HEK293 (cell line): ENCODE measurements at regions not wholly inside any gene's neighbourhood (a gene's known extent, or its start where the extent isn't known, plus 50 kb on each side); places are given as distances from the start of the nearest gene placed in this dataset.
"Not testable (repeated sequence)": the region's sequence is repeated elsewhere in the genome, so short reads cannot be mapped to it uniquely, and the experiment has no call there.

Source experiments
- CTCF ChIA-PET: fragments of 350-600 bp; formaldehyde crosslinking; extraction: SDS; loops from one replicate; lab custom pipeline; 2021; ENCODE audit warnings: antibody characterized with exemption; lab: Yijun Ruan, JAX
- POLR2A ChIA-PET: fragments of 300-600 bp; formaldehyde crosslinking; extraction: SDS; loops from one replicate; lab custom pipeline; 2020; ENCODE audit warnings: antibody characterized with exemption, inconsistent platforms; lab: Yijun Ruan, JAX
- H3K27ac ChIP-seq: fragments of 200-500 bp; sonication (Bioruptor generic); 2 replicates; pipeline ENCODE4 v1.5.1; 2014; ENCODE audit warnings: low read depth, low read length, control low read depth, inconsistent platforms; ENCODE audit errors: extremely low read depth
- H3K36me3 ChIP-seq, 2 experiments: fragments of 200-500 bp in 1 of 2; sonication (Bioruptor generic) in 1 of 2; 1 replicate in 1 of 2; 2 replicates in 1 of 2; pipeline ENCODE4 v1.5.1; 2014 to 2017; ENCODE audit warnings: inconsistent platforms in 2 of 2, low read length in 2 of 2; ENCODE audit not compliant: control insufficient read depth in 2 of 2, insufficient read depth in 1 of 2
- H3K4me1 ChIP-seq: fragments of 200-500 bp; sonication (Bioruptor generic); 2 replicates; pipeline ENCODE4 v1.5.1; 2014; ENCODE audit warnings: mild to moderate bottlenecking, low read length, inconsistent platforms; ENCODE audit not compliant: control insufficient read depth, insufficient read depth
- H3K4me3 ChIP-seq: 2 replicates; pipeline ENCODE4 v1.5.1; 2011; ENCODE audit warnings: low read depth, mild to moderate bottlenecking, control low read depth, low read length, moderate library complexity
- H3K9me3 ChIP-seq: fragments of 200-500 bp; sonication (Bioruptor generic); 2 replicates; pipeline ENCODE4 v1.5.1; 2014; ENCODE audit warnings: low read depth, low read length, inconsistent platforms; ENCODE audit not compliant: control insufficient read depth, insufficient read depth
- FEZF1 ChIP-seq: fragments of 450-650 bp; formaldehyde crosslinking; IDR thresholded peaks from 2 replicates; pipeline ENCODE4 v1.5.1; 2016; ENCODE audit warnings: missing biosample characterization, missing genetic modification characterization
- GLI4 ChIP-seq: fragments of 450-650 bp; formaldehyde crosslinking; IDR thresholded peaks from 2 replicates; pipeline ENCODE4 v1.5.1; 2016; ENCODE audit warnings: missing biosample characterization, missing genetic modification characterization
- KLF16 ChIP-seq: fragments of 450-650 bp; formaldehyde crosslinking; IDR thresholded peaks from 2 replicates; pipeline ENCODE4 v1.5.1; 2017; ENCODE audit warnings: missing biosample characterization, missing genetic modification characterization
- MYNN ChIP-seq: fragments of 450-650 bp; formaldehyde crosslinking; IDR thresholded peaks from 2 replicates; pipeline ENCODE4 v1.5.1; 2016; ENCODE audit warnings: missing biosample characterization, missing genetic modification characterization, borderline replicate concordance
- OSR2 ChIP-seq: fragments of 450-650 bp; formaldehyde crosslinking; IDR thresholded peaks from 2 replicates; pipeline ENCODE4 v1.5.1; 2016; ENCODE audit warnings: missing biosample characterization, missing genetic modification characterization
- SP2 ChIP-seq: fragments of 450-650 bp; formaldehyde crosslinking; IDR thresholded peaks from 2 replicates; pipeline ENCODE4 v1.5.1; 2016; ENCODE audit warnings: missing biosample characterization, missing genetic modification characterization
- TRIM28 ChIP-seq: IDR thresholded peaks from 2 replicates; pipeline ENCODE4 v1.6.1; 2011; ENCODE audit warnings: low read length, control low read depth, borderline replicate concordance
- YY1 ChIP-seq: fragments of 450-650 bp; formaldehyde crosslinking; IDR thresholded peaks from 2 replicates; pipeline ENCODE4 v1.5.1; 2018; ENCODE audit warnings: missing biosample characterization, missing genetic modification characterization
- ZBTB21 ChIP-seq: fragments of 450-650 bp; formaldehyde crosslinking; IDR thresholded peaks from 2 replicates; pipeline ENCODE4 v1.5.1; 2017; ENCODE audit warnings: missing biosample characterization, missing genetic modification characterization
- ZBTB48 ChIP-seq: fragments of 450-650 bp; formaldehyde crosslinking; IDR thresholded peaks from 2 replicates; pipeline ENCODE4 v1.5.1; 2016; ENCODE audit warnings: missing biosample characterization, missing genetic modification characterization
- ZFP41 ChIP-seq: fragments of 450-650 bp; formaldehyde crosslinking; IDR thresholded peaks from 2 replicates; pipeline ENCODE4 v1.5.1; 2016; ENCODE audit warnings: missing biosample characterization, missing genetic modification characterization, borderline replicate concordance
- ZNF132 ChIP-seq: fragments of 450-650 bp; formaldehyde crosslinking; IDR thresholded peaks from 2 replicates; pipeline ENCODE4 v1.5.1; 2017; ENCODE audit warnings: missing biosample characterization, missing genetic modification characterization, borderline replicate concordance
- ZNF184 ChIP-seq: fragments of 450-650 bp; IDR thresholded peaks from 2 replicates; pipeline ENCODE4 v1.5.1; 2018; ENCODE audit warnings: missing biosample characterization, mild to moderate bottlenecking, missing genetic modification characterization
- ZNF354C ChIP-seq: fragments of 450-650 bp; formaldehyde crosslinking; IDR thresholded peaks from 2 replicates; pipeline ENCODE4 v1.5.1; 2016; ENCODE audit warnings: missing biosample characterization, missing genetic modification characterization, low read depth, borderline replicate concordance
- ZNF391 ChIP-seq: fragments of 450-650 bp; formaldehyde crosslinking; IDR thresholded peaks from 2 replicates; pipeline ENCODE4 v1.5.1; 2016; ENCODE audit warnings: low read depth, missing biosample characterization, missing genetic modification characterization, borderline replicate concordance
- ZNF558 ChIP-seq: fragments of 450-650 bp; formaldehyde crosslinking; IDR thresholded peaks from 2 replicates; pipeline ENCODE4 v1.5.1; 2016; ENCODE audit warnings: missing biosample characterization, missing genetic modification characterization
- ZNF585B ChIP-seq: fragments of 450-650 bp; formaldehyde crosslinking; IDR thresholded peaks from 2 replicates; pipeline ENCODE4 v1.5.1; 2016; ENCODE audit warnings: missing biosample characterization, missing genetic modification characterization
- ZNF624 ChIP-seq: fragments of 450-650 bp; formaldehyde crosslinking; IDR thresholded peaks from 2 replicates; pipeline ENCODE4 v1.5.1; 2017; ENCODE audit warnings: missing biosample characterization, missing genetic modification characterization
- ZNF670 ChIP-seq: fragments of 450-650 bp; formaldehyde crosslinking; IDR thresholded peaks from 2 replicates; pipeline ENCODE4 v1.5.1; 2016; ENCODE audit warnings: missing biosample characterization, missing genetic modification characterization, low read depth
- ZNF785 ChIP-seq: fragments of 450-650 bp; formaldehyde crosslinking; IDR thresholded peaks from 2 replicates; pipeline ENCODE4 v1.5.1; 2016; ENCODE audit warnings: missing biosample characterization, missing genetic modification characterization
- ZNF837 ChIP-seq: fragments of 450-650 bp; formaldehyde crosslinking; IDR thresholded peaks from 2 replicates; pipeline ENCODE4 v1.5.1; 2016; ENCODE audit warnings: missing biosample characterization, missing genetic modification characterization
- ZNF843 ChIP-seq: fragments of 450-650 bp; formaldehyde crosslinking; IDR thresholded peaks from 2 replicates; pipeline ENCODE4 v1.5.1; 2016; ENCODE audit warnings: missing biosample characterization, missing genetic modification characterization
- ZSCAN23 ChIP-seq: fragments of 450-650 bp; formaldehyde crosslinking; IDR thresholded peaks from 2 replicates; pipeline ENCODE4 v1.5.1; 2016; ENCODE audit warnings: missing biosample characterization, missing genetic modification characterization
- ZSCAN30 ChIP-seq: fragments of 450-650 bp; IDR thresholded peaks from 2 replicates; pipeline ENCODE4 v1.5.1; 2018; ENCODE audit warnings: missing biosample characterization, mild to moderate bottlenecking, missing genetic modification characterization, moderate library complexity
- TF ChIP-seq, protein P1 (sequence below): fragments of 450-650 bp; formaldehyde crosslinking; IDR thresholded peaks from 2 replicates; pipeline ENCODE4 v1.5.1; 2016; ENCODE audit warnings: missing biosample characterization, missing genetic modification characterization
- TF ChIP-seq, protein P2 (sequence below): fragments of 450-650 bp; formaldehyde crosslinking; IDR thresholded peaks from 2 replicates; pipeline ENCODE4 v1.5.1; 2016; ENCODE audit warnings: missing biosample characterization, missing genetic modification characterization

DNA sequence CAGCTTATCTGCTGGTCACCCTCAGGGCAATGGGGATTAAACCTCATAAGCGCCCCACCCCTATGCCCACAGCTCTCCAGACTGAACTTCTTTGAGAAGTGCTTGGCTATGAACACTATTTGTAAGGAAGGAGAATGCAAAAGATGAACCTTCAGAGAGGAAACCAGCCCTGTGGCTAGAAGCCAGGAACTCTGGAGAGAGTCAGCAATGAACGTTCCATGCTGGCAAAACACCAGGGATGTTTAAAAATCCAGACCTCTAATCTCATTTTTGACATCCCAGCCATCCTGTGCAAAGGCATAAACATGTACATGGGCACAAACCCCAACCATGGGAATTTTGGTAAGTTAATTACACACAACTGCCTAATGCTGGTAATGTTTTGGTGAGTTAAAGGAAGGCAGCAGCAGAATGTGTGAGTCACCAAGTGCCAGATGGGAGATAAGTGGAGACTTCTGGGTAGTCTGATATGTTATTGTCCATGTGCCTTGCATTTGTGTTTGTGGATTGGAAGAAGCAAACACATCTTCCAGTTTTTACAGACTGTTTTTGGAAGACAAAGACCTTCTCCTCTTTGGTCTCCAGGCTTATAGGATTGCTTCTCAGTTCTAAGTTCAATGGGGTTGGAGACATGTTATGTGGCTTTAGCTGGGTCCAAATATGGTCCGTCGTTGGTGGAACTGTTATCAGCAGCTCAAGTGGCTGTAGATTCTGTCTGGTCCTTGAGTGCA lies 174.1 kb upstream of the ETV3 start:
- no peak overlapping the region for H3K4me3 ChIP-seq
- no peaks in the 10 kb centered on the region for H3K9me3 ChIP-seq
- no peak overlapping the region for H3K27ac ChIP-seq
- TF ChIP-seq ZNF585B = no peak
- TF ChIP-seq ZNF354C (tag by site-specific recombination) = no peak
- TF ChIP-seq KLF16 (tag by site-specific recombination) = no peak
- no peak for TF ChIP-seq ZNF785 (tag by site-specific recombination)
- no peak for TF ChIP-seq SP2 (tag by site-specific recombination)
- TF ChIP-seq ZSCAN30 (tag by site-specific recombination) = no peak
- no peak for TF ChIP-seq ZNF837 (tag by site-specific recombination)
- TF ChIP-seq TRIM28 = no peak
- no peak for TF ChIP-seq ZNF558 (tag by site-specific recombination)
- TF ChIP-seq YY1 (tag by site-specific recombination) = no peak
- no peak for TF ChIP-seq ZBTB48 (tag by site-specific recombination)
- no peak for TF ChIP-seq FEZF1
- H3K36me3 ChIP-seq = no peaks in the 10 kb centered on the region
- CTCF ChIA-PET = interaction anchor here (1.0 to 2.0 kb wide), 4 partner anchors 10 to 120 kb away, joined by 3 to 9 read pairs (median 7); no protein-coding TSS in a partner anchor
- H3K4me1 ChIP-seq = no peaks in the 10 kb centered on the region
- POLR2A ChIA-PET = no interaction called here

DNA sequence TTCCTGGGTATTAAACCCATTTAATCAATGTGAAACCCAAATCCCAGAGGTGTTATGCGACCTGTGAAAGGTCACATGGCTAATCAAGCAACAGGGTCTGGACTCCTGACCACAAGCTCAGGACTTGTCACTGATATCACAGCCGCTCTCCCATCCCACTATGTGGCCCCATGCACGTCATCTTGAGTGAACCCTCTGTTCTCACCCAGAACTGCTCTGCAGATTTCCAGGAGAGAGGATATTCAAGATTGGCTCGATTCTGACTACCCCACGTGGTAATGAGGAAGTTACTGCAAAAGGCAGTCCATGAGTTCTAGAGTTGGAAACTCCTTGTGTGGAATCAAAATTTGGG lies 173.5 kb upstream of the ETV3 start:
- TF ChIP-seq MYNN (tag by site-specific recombination) (no peak), ZNF184 (tag by site-specific recombination) (no peak), ZBTB21 (tag by site-specific recombination) (no peak), ZNF624 (no peak), ZNF843 (tag by site-specific recombination) (no peak), ZNF391 (tag by site-specific recombination) (no peak), ZSCAN23 (tag by site-specific recombination) (no peak), OSR2 (tag by site-specific recombination) (no peak), ZNF670 (tag by site-specific recombination) (no peak), ZNF132 (tag by site-specific recombination) (no peak), GLI4 (tag by site-specific recombination) (no peak), ZFP41 (tag by site-specific recombination) (no peak), SP2 (tag by site-specific recombination) (no peak)
- TF ChIP-seq, protein P1, sequence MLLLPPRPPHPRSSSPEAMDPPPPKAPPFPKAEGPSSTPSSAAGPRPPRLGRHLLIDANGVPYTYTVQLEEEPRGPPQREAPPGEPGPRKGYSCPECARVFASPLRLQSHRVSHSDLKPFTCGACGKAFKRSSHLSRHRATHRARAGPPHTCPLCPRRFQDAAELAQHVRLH = no peak
- TF ChIP-seq, protein P2, sequence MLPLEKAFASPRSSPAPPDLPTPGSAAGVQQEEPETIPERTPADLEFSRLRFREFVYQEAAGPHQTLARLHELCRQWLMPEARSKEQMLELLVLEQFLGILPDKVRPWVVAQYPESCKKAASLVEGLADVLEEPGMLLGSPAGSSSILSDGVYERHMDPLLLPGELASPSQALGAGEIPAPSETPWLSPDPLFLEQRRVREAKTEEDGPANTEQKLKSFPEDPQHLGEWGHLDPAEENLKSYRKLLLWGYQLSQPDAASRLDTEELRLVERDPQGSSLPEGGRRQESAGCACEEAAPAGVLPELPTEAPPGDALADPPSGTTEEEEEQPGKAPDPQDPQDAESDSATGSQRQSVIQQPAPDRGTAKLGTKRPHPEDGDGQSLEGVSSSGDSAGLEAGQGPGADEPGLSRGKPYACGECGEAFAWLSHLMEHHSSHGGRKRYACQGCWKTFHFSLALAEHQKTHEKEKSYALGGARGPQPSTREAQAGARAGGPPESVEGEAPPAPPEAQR (tag by site-specific recombination) = no peak
- TF ChIP-seq, all 188 proteins: peak for 0
- no peak overlapping the region for H3K4me3 ChIP-seq
- H3K36me3 ChIP-seq = no peaks in the 10 kb centered on the region
- CTCF ChIA-PET = interaction anchor here (0.5 to 2.0 kb wide), 9 partner anchors 10 to 416 kb away, joined by 3 to 9 read pairs (median 3); no protein-coding TSS in a partner anchor
- no peaks in the 10 kb centered on the region for H3K9me3 ChIP-seq
- POLR2A ChIA-PET = no interaction called here
- no peak overlapping the region for H3K27ac ChIP-seq
- no peaks in the 10 kb centered on the region for H3K4me1 ChIP-seq

DNA sequence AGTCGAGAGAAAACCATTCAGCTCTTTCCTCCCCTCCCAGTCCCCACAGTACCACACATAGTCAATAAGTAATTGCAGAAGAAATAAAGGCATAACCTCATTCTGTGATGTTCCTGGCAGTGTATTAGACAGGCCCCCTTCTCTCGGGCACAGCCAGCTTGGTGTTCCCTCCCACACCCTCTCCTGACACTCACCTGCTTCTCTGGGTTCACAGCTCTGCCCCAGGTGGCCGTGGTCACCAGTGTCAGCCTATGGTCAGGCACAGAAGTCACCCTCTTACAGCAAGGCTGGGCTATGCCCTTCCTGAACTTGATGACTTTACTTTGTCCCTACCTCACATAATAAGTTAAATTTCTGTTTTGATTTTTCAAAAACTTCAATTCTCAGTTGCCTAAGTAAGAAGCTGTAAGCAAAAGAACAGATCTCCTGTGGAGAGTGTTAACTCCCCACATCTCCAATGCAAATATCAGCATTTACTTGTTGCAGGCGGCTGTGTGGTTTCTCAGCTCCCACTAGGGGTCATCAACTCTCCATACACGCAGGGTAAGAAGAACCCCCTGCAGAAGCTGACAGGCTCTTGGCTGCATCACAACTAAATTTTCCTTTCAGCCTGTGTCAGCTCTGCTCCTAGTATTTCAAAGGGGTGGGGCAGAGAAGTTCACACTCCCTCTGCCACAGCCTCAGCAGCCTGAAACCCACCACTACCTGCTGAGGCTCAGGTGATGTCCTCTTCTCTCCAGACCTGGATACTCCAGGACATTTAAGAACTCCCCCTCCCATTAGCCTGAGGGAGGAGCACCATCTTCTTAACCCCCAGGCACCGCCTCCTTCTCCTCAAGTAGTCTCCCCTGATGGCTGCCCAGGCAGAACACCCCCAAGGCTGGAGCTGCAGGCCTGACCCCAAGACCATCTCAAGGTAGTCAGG lies 172.9 kb upstream of the ETV3 start:
- H3K36me3 ChIP-seq, H3K4me1 ChIP-seq, POLR2A ChIA-PET, H3K9me3 ChIP-seq, H3K4me3 ChIP-seq, H3K27ac ChIP-seq: not testable (repeated sequence)
- CTCF ChIA-PET = interaction anchor here (0.5 to 2.0 kb wide), 16 partner anchors 9 to 417 kb away, joined by 3 to 9 read pairs (median 4); no protein-coding TSS in a partner anchor
